ENCODE measurements at regions not wholly inside any gene's neighbourhood (a gene's known extent, or its start where the extent isn't known, plus 50 kb on each side); places are given as distances from the start of the nearest gene placed in this dataset.

GRCh38 chr10:88194041-88194887, 330.8 kb downstream of the PTEN start:
- WGBS, 2 donors: 84 to 90% methylated on average over 3 of the region's 3 CpGs
- FAIRE-seq: no peak
- ATAC-seq: no peak

GRCh38 chr10:88194961-88195367, 331.5 kb downstream of the PTEN start:
- WGBS, 2 donors: 18 to 27% methylated on average over 2 of the region's 2 CpGs
- intact Hi-C loops (cut with DNase I): no loop called here
- TF ChIP-seq CTCF (IDR thresholded peaks at IDR 0.05): no peak
- ATAC-seq (no peak), DNase-seq (no peak), FAIRE-seq (no peak)
- H3K4me1 ChIP-seq: peaks cover 0 to 3% (median 0%) of the 10 kb centered on the region in 3 donors
- no peak overlapping the region for H3K27ac ChIP-seq
- H3K9me3 ChIP-seq: no peaks in the 10 kb centered on the region
- H3K27me3 ChIP-seq: no peaks in the 10 kb centered on the region
- H3K36me3 ChIP-seq: no peaks in the 10 kb centered on the region
- H3K4me3 ChIP-seq: no peak overlapping the region

More at GRCh38 chr10:88194041-88194887, 330.8 kb downstream of the PTEN start:
- no peaks in the 10 kb centered on the region for H3K27me3 ChIP-seq
- DNase-seq: no peak
- H3K4me1 ChIP-seq: peaks cover 0 to 3% (median 0%) of the 10 kb centered on the region in 3 donors
- H3K36me3 ChIP-seq: no peaks in the 10 kb centered on the region
- H3K4me3 ChIP-seq: no peak overlapping the region
- intact Hi-C loops (cut with DNase I): no loop called here
- no peak for TF ChIP-seq CTCF (IDR thresholded peaks at IDR 0.05)
- H3K9me3 ChIP-seq: no peaks in the 10 kb centered on the region
- H3K27ac ChIP-seq: no peak overlapping the region

GRCh38 chr10:88195841-88196240, 332.4 kb downstream of the PTEN start:
- H3K4me1 ChIP-seq: peaks cover 0 to 3% (median 0%) of the 10 kb centered on the region in 3 donors
- FAIRE-seq: no peak

GRCh38 chr10:88196291-88196690, 332.9 kb downstream of the PTEN start:
- Histone ChIP-seq H3K27ac (no peak overlapping the region), H3K9me3 (no peaks in the 10 kb centered on the region), H3K27me3 (no peaks in the 10 kb centered on the region), H3K36me3 (no peaks in the 10 kb centered on the region), H3K4me3 (no peak overlapping the region), H3K4me1 (peaks cover 0 to 3% (median 0%) of the 10 kb centered on the region in 3 donors)
- FAIRE-seq (no peak), DNase-seq (no peak), ATAC-seq (no peak)
- 50 to 54% methylated on average over 1 of the region's 1 CpG for WGBS, 2 donors
- no peak for TF ChIP-seq CTCF (IDR thresholded peaks at IDR 0.05)
- intact Hi-C loops (cut with DNase I): no loop called here

More at GRCh38 chr10:88195841-88196240, 332.4 kb downstream of the PTEN start:
- intact Hi-C loops (cut with DNase I): no loop called here
- no peaks in the 10 kb centered on the region for H3K36me3 ChIP-seq
- H3K9me3 ChIP-seq: no peaks in the 10 kb centered on the region
- no peak overlapping the region for H3K4me3 ChIP-seq
- H3K27me3 ChIP-seq: no peaks in the 10 kb centered on the region
- no peak for TF ChIP-seq CTCF (IDR thresholded peaks at IDR 0.05)
- ATAC-seq: no peak
- H3K27ac ChIP-seq: no peak overlapping the region
- whole genome bisulfite sequencing, 2 donors: 63 to 68% methylated on average over 2 of the region's 2 CpGs
- no peak for DNase-seq

GRCh38 chr10:88198023-88198422, 334.6 kb downstream of the PTEN start:
- Histone ChIP-seq H3K27ac (no peak overlapping the region), H3K9me3 (no peaks in the 10 kb centered on the region), H3K36me3 (no peaks in the 10 kb centered on the region), H3K27me3 (no peaks in the 10 kb centered on the region), H3K4me1 (peaks cover 0 to 3% (median 0%) of the 10 kb centered on the region in 3 donors), H3K4me3 (no peak overlapping the region)
- no peak for DNase-seq
- FAIRE-seq: no peak
- no peak for ATAC-seq
- intact Hi-C loops (cut with DNase I): no loop called here
- WGBS, 2 donors: 91 to 98% methylated on average over 3 of the region's 3 CpGs
- TF ChIP-seq CTCF (IDR thresholded peaks at IDR 0.05): no peak

Data from pancreas (tissue), 10 donors.